ENCODE measurements at regions not wholly inside any gene's neighbourhood (a gene's known extent, or its start where the extent isn't known, plus 50 kb on each side); places are given as distances from the start of the nearest gene placed in this dataset.

DNA sequence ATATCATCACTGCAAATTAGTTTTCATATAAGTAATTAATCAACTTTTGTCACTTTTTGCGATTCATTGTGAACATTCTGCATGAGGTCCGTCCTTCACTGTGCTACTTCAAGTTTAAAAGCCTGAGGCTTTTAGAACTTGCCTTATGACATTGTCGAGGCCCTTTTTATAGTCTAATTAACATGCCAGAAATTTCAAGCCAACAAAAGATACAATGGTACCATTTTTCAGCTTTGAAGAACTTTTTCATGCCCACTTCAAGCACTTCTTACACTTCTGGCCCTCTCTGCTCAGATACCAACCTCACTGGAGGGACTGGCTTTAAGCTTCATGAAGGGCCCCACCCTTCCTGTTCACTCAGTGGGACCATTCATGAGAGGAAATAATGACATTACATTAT lies 323.1 kb downstream of the TPBG start:
- no peak overlapping the region for H3K27ac ChIP-seq
- no peaks in the 10 kb centered on the region for H3K36me3 ChIP-seq (ENCODE audit: insufficient read depth in 1 of 2, low read depth in 1 of 2)
- intact Hi-C loops (cut with DNase I), result no loop called here
- no peak for ATAC-seq
- TF ChIP-seq, protein P1, sequence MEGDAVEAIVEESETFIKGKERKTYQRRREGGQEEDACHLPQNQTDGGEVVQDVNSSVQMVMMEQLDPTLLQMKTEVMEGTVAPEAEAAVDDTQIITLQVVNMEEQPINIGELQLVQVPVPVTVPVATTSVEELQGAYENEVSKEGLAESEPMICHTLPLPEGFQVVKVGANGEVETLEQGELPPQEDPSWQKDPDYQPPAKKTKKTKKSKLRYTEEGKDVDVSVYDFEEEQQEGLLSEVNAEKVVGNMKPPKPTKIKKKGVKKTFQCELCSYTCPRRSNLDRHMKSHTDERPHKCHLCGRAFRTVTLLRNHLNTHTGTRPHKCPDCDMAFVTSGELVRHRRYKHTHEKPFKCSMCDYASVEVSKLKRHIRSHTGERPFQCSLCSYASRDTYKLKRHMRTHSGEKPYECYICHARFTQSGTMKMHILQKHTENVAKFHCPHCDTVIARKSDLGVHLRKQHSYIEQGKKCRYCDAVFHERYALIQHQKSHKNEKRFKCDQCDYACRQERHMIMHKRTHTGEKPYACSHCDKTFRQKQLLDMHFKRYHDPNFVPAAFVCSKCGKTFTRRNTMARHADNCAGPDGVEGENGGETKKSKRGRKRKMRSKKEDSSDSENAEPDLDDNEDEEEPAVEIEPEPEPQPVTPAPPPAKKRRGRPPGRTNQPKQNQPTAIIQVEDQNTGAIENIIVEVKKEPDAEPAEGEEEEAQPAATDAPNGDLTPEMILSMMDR (IDR thresholded peaks at IDR 0.05), result no peak
- WGBS, 3 donors, result 71 to 79% (median 74%) methylated on average over 3 of the region's 3 CpGs
- no peak overlapping the region for H3K4me3 ChIP-seq
- no peaks in the 10 kb centered on the region for H3K4me1 ChIP-seq
- H3K27me3 ChIP-seq (ENCODE audit: insufficient read depth in 3 of 3, low read length in 2 of 3), result no peaks in the 10 kb centered on the region
- H3K9me3 ChIP-seq, result no peaks in the 10 kb centered on the region
- DNase-seq, result no peak

DNA sequence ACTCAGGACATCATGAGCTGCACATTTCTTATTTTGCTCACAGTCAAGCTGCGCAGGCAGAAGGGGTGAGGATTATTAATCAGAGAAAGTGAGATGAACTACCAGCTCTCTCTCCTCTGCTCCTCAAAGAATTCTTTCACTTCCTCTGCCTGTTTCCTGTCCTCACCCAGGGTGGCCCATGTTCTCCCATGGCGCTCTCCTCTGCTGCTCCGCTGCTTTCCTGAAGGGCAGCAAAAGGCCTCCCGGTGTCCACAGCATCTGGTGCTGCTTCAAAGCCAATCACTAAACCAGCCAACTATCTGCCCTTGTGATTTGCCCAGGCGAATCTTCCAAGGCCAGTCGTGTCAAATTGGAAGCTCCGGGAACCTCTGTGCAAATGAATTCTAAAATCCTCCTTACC lies 324.2 kb downstream of the TPBG start:
- DNase-seq (no peak), ATAC-seq (no peak)
- intact Hi-C loops (cut with DNase I), result no loop called here
- TF ChIP-seq, protein P1 (IDR thresholded peaks at IDR 0.05), result no peak
- no peaks in the 10 kb centered on the region for H3K36me3 ChIP-seq (ENCODE audit: insufficient read depth in 1 of 2, low read depth in 1 of 2)
- H3K9me3 ChIP-seq, result no peaks in the 10 kb centered on the region
- 55 to 62% (median 61%) methylated on average over 7 of the region's 7 CpGs for WGBS, 3 donors
- H3K27me3 ChIP-seq (ENCODE audit: insufficient read depth in 3 of 3, low read length in 2 of 3), result no peaks in the 10 kb centered on the region
- H3K4me3 ChIP-seq, result no peak overlapping the region
- H3K27ac ChIP-seq, result no peak overlapping the region
- H3K4me1 ChIP-seq, result no peaks in the 10 kb centered on the region

DNA sequence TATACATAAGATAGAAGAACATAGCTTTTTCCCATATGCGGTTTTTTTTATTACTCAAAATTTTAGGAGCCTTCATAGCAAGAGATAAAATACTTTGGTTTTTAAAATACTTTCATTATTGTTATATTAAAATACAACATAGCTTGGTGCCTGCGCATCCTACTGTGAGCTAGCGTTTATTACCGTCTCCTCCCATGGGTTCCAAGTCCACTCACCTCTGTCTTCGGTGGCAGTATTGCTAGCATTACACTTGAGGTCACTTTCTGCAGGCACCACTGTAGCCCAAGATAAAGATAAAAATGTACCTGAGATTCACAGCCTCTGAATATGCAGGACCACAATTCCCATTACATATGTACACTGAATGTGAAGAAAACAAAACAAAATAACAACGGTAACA lies 326.7 kb downstream of the TPBG start:
- ATAC-seq (no peak), DNase-seq (no peak)
- Histone ChIP-seq H3K27me3 (ENCODE audit: insufficient read depth in 3 of 3, low read length in 2 of 3) (no peaks in the 10 kb centered on the region), H3K9me3 (no peaks in the 10 kb centered on the region), H3K27ac (no peak overlapping the region), H3K4me3 (no peak overlapping the region), H3K4me1 (no peaks in the 10 kb centered on the region), H3K36me3 (ENCODE audit: insufficient read depth in 1 of 2, low read depth in 1 of 2) (no peaks in the 10 kb centered on the region)
- WGBS, 3 donors, result 93 to 95% (median 94%) methylated on average over 6 of the region's 6 CpGs
- intact Hi-C loops (cut with DNase I), result no loop called here
- TF ChIP-seq, protein P1 (IDR thresholded peaks at IDR 0.05), result no peak

DNA sequence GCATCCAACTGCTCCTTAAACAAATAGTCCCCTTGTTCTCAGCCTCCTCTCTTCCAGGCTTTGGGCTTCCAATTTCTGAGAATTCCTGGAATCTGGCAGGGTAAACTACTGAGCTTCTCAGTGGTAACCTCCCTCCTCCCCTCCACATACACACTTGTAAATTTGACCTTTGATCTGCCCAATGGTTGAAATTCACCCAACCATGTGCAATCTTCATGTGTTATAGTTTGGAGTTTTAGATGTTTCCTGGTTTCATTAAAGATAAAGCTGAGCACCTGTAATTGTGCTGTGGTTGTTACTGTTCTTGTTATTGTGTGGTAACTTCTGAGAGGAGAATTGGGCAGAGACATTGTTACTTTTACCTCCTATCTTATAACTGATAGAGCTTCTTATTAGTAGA lies 328.4 kb downstream of the TPBG start:
- intact Hi-C loops (cut with DNase I), result no loop called here
- H3K4me3 ChIP-seq, result no peak overlapping the region

DNA sequence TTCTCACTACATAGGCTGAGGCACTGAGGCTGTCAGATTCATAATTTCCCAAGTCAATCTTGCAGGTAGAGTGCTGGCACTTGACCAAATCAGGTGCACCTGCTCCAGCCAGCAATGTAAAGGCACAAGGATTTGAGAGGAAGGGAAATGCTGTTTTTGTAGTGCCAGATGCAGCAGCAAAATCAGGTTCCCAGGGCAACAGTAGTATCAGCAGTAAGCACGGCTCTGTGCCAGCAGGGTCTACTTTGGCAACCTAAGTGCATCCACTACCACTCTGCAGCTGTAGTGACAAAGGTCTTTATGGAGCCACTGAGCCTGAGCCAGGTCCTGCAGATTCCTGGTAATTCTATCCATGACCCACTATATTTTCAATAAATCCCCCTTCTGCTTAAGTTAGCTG lies 329.5 kb downstream of the TPBG start:
- ATAC-seq, result no peak
- no peaks in the 10 kb centered on the region for H3K4me1 ChIP-seq
- H3K9me3 ChIP-seq, result no peaks in the 10 kb centered on the region
- no peaks in the 10 kb centered on the region for H3K27me3 ChIP-seq (ENCODE audit: insufficient read depth in 3 of 3, low read length in 2 of 3)
- no peaks in the 10 kb centered on the region for H3K36me3 ChIP-seq (ENCODE audit: insufficient read depth in 1 of 2, low read depth in 1 of 2)
- TF ChIP-seq, protein P1 (IDR thresholded peaks at IDR 0.05), result no peak
- intact Hi-C loops (cut with DNase I), result no loop called here
- no peak for DNase-seq
- no peak overlapping the region for H3K27ac ChIP-seq
- no peak overlapping the region for H3K4me3 ChIP-seq
- 29 to 41% (median 30%) methylated on average over 1 of the region's 1 CpG for WGBS, 3 donors

More for the DNA sequence above, 328.4 kb downstream of the TPBG start:
- no peaks in the 10 kb centered on the region for H3K36me3 ChIP-seq (ENCODE audit: insufficient read depth in 1 of 2, low read depth in 1 of 2)
- no peak overlapping the region for H3K27ac ChIP-seq
- DNase-seq (no peak), ATAC-seq (no peak)
- no peaks in the 10 kb centered on the region for H3K27me3 ChIP-seq (ENCODE audit: insufficient read depth in 3 of 3, low read length in 2 of 3)
- no peaks in the 10 kb centered on the region for H3K9me3 ChIP-seq
- TF ChIP-seq, protein P1 (IDR thresholded peaks at IDR 0.05), result no peak
- H3K4me1 ChIP-seq, result no peaks in the 10 kb centered on the region

Data from psoas muscle (tissue), 7 donors.